H9 (cell line): ENCODE measurements at regions not wholly inside any gene's neighbourhood (a gene's known extent, or its start where the extent isn't known, plus 50 kb on each side); places are given as distances from the start of the nearest gene placed in this dataset.

Source experiments
- DNase-seq: peaks from one replicate; pipeline ENCODE4 v3.0.0-alpha.2; 2017
- H2AFZ ChIP-seq: one replicate; pipeline ENCODE4 v1.6.1; 2013; ENCODE audit warnings: mild to moderate bottlenecking, low read length, control low read depth, moderate library complexity
- H2AK5ac ChIP-seq: 2 replicates; pipeline ENCODE4 v1.6.1; 2013; ENCODE audit warnings: low read length, control low read depth, mixed read lengths; ENCODE audit not compliant: insufficient read length
- H2BK120ac ChIP-seq: one replicate; pipeline ENCODE4 v1.6.1; 2013; ENCODE audit warnings: low read depth, mild to moderate bottlenecking, low read length, control low read depth, inconsistent platforms; ENCODE audit not compliant: poor library complexity, severe bottlenecking
- H2BK12ac ChIP-seq: 2 replicates; pipeline ENCODE4 v1.6.1; 2013; ENCODE audit warnings: low read length, control low read depth, mixed read lengths, low read depth; ENCODE audit not compliant: insufficient read length
- H2BK15ac ChIP-seq: 2 replicates; pipeline ENCODE4 v1.6.1; 2013; ENCODE audit warnings: low read depth, low read length, control low read depth
- H2BK20ac ChIP-seq: one replicate; pipeline ENCODE4 v1.6.1; 2013; ENCODE audit warnings: low read depth, mild to moderate bottlenecking, low read length, control low read depth, inconsistent platforms; ENCODE audit not compliant: poor library complexity, severe bottlenecking
- H2BK5ac ChIP-seq: 2 replicates; pipeline ENCODE4 v1.6.1; 2013; ENCODE audit warnings: low read length, control low read depth, mixed read lengths; ENCODE audit not compliant: insufficient read length
- H3K14ac ChIP-seq: 2 replicates; pipeline ENCODE4 v1.6.1; 2013; ENCODE audit warnings: low read length, control low read depth; ENCODE audit not compliant: insufficient read depth
- H3K18ac ChIP-seq: 2 replicates; pipeline ENCODE4 v1.6.1; 2013; ENCODE audit warnings: low read depth, mild to moderate bottlenecking, mixed read lengths, low read length, control low read depth; ENCODE audit not compliant: insufficient read length
- H3K23ac ChIP-seq: 2 replicates; pipeline ENCODE4 v1.6.1; 2013; ENCODE audit warnings: low read length, control low read depth, mixed read lengths, low read depth; ENCODE audit not compliant: insufficient read length
- H3K23me2 ChIP-seq: 2 replicates; pipeline ENCODE4 v1.6.1; 2013; ENCODE audit warnings: low read depth, mild to moderate bottlenecking, mixed read lengths, low read length, control low read depth; ENCODE audit not compliant: insufficient read length, poor library complexity, severe bottlenecking
- H3K27ac ChIP-seq: 2 replicates; pipeline ENCODE4 v1.5.1; 2013; ENCODE audit warnings: low read length, control low read depth, mixed read lengths, low read depth; ENCODE audit not compliant: insufficient read length
- H3K27me3 ChIP-seq: 2 replicates; pipeline ENCODE4 v1.6.1; 2013; ENCODE audit warnings: low read length, control low read depth, inconsistent platforms; ENCODE audit not compliant: insufficient read depth
- H3K4ac ChIP-seq: 2 replicates; pipeline ENCODE4 v1.6.1; 2013; ENCODE audit warnings: low read depth, mild to moderate bottlenecking, control low read depth, inconsistent platforms, low read length, moderate library complexity
- H3K4me1 ChIP-seq: 2 replicates; pipeline ENCODE4 v1.6.1; 2013; ENCODE audit warnings: low read length, control low read depth, inconsistent platforms; ENCODE audit not compliant: insufficient read depth
- H3K4me2 ChIP-seq: 2 replicates; pipeline ENCODE4 v1.6.1; 2013; ENCODE audit warnings: low read length, control low read depth, mixed read lengths; ENCODE audit not compliant: insufficient read length, insufficient read depth
- H3K56ac ChIP-seq: 2 replicates; pipeline ENCODE4 v1.6.1; 2013; ENCODE audit warnings: low read depth, mild to moderate bottlenecking, mixed read lengths, low read length, control low read depth; ENCODE audit not compliant: insufficient read length
- H3K79me1 ChIP-seq: 2 replicates; pipeline ENCODE4 v1.6.1; 2013; ENCODE audit warnings: low read depth, mild to moderate bottlenecking, moderate library complexity, low read length, control low read depth, inconsistent platforms; ENCODE audit not compliant: insufficient read depth, poor library complexity, severe bottlenecking
- H3K79me2 ChIP-seq: 2 replicates; pipeline ENCODE4 v1.6.1; 2013; ENCODE audit warnings: low read length, control low read depth, inconsistent platforms; ENCODE audit not compliant: insufficient read depth
- H3K9ac ChIP-seq: 2 replicates; pipeline ENCODE4 v1.6.1; 2013; ENCODE audit warnings: low read length, control low read depth, mixed read lengths; ENCODE audit not compliant: insufficient read length; ENCODE audit errors: extremely low read depth
- H3K9me3 ChIP-seq: one replicate; pipeline ENCODE4 v1.6.1; 2013; ENCODE audit warnings: low read depth, low read length, inconsistent platforms; ENCODE audit not compliant: control insufficient read depth
- H3T11ph ChIP-seq: one replicate; pipeline ENCODE4 v1.6.1; 2013; ENCODE audit warnings: mild to moderate bottlenecking, low read length, control low read depth, inconsistent platforms
- H4K20me1 ChIP-seq: one replicate; pipeline ENCODE4 v1.6.1; 2013; ENCODE audit not compliant: control insufficient read depth, insufficient read length, insufficient read depth
- H4K5ac ChIP-seq: 2 replicates; pipeline ENCODE4 v1.6.1; 2013; ENCODE audit warnings: low read depth, mild to moderate bottlenecking, mixed read lengths, low read length, control low read depth; ENCODE audit not compliant: insufficient read length
- H4K8ac ChIP-seq: replicated peaks from 2 replicates; pipeline ENCODE4 v1.6.1; 2013; ENCODE audit warnings: low read length, control low read depth, mixed read lengths, low read depth; ENCODE audit not compliant: insufficient read length
- H4K91ac ChIP-seq: 2 replicates; pipeline ENCODE4 v1.6.1; 2013; ENCODE audit warnings: low read depth, mild to moderate bottlenecking, moderate library complexity, mixed read lengths, low read length, control low read depth; ENCODE audit not compliant: insufficient read length
- H3K27ac Mint-ChIP-seq, 3 experiments: 2 replicates in 2 of 3; 3 replicates in 1 of 3; pipeline ENCODE4 v1.8.0; 2020 to 2021; ENCODE audit warnings: mixed read lengths in 3 of 3, mild to moderate bottlenecking in 1 of 3, moderate library complexity in 1 of 3
- H3K27me3 Mint-ChIP-seq: 2 replicates; pipeline ENCODE4 v1.8.0; 2021; ENCODE audit warnings: low read depth, mild to moderate bottlenecking, moderate library complexity, mixed read lengths
- H3K36me3 Mint-ChIP-seq, 3 experiments: 2 replicates in 2 of 3; 3 replicates in 1 of 3; pipeline ENCODE4 v1.8.0; 2020 to 2021; ENCODE audit warnings: low read depth in 3 of 3, mixed read lengths in 3 of 3; ENCODE audit not compliant: insufficient read depth in 1 of 3
- H3K4me1 Mint-ChIP-seq, 2 experiments: 2 replicates each; pipeline ENCODE4 v1.8.0; 2020; ENCODE audit warnings: mixed read lengths in 2 of 2
- H3K4me3 Mint-ChIP-seq, 2 experiments: 2 replicates in 1 of 2; 3 replicates in 1 of 2; pipeline ENCODE4 v1.8.0; 2020 to 2021; ENCODE audit warnings: mild to moderate bottlenecking in 2 of 2, mixed read lengths in 2 of 2, moderate library complexity in 1 of 2
- H3K9me3 Mint-ChIP-seq, 2 experiments: 2 replicates in 1 of 2; 3 replicates in 1 of 2; pipeline ENCODE4 v1.8.0; 2020; ENCODE audit warnings: mild to moderate bottlenecking in 2 of 2, mixed read lengths in 2 of 2, moderate library complexity in 1 of 2
- CTCF ChIP-seq: fragments of 200-600 bp; sonication (generic); conservative IDR thresholded peaks from 3 replicates; pipeline ENCODE4 v1.8.0; 2021; ENCODE audit warnings: antibody characterized with exemption, mild to moderate bottlenecking
- WGBS: extraction: QIAGEN DNeasy Blood & Tissue Kit; methylation state at CpG from one replicate; pipeline ENCODE4 v1.1.7; 2013; ENCODE audit warnings: missing lambda C conversion rate, low lambda C conversion rate, mixed read lengths; ENCODE audit not compliant: insufficient read length; ENCODE audit errors: extremely low coverage; 5-methylcytosine and 5-hydroxymethylcytosine counted together

GRCh38 chr5:171637811-171638210, 147.8 kb upstream of the SMIM23 start:
- H3K14ac ChIP-seq, result no peak overlapping the region
- no peak overlapping the region for H2BK12ac ChIP-seq
- H3K27me3 ChIP-seq, result no peaks in the 10 kb centered on the region
- no peaks in the 10 kb centered on the region for H3K36me3 Mint-ChIP-seq
- no peak overlapping the region for H3K27ac Mint-ChIP-seq
- no peak overlapping the region for H4K8ac ChIP-seq
- no peaks in the 10 kb centered on the region for H3K23me2 ChIP-seq
- H2AK5ac ChIP-seq, result no peak overlapping the region
- no peaks in the 10 kb centered on the region for H3K9me3 ChIP-seq
- DNase-seq, result no peak
- peaks cover 6% of the 10 kb centered on the region for H3K27me3 Mint-ChIP-seq
- no peaks in the 10 kb centered on the region for H3K9me3 Mint-ChIP-seq
- no peak overlapping the region for H3K4me3 Mint-ChIP-seq
- H3K79me2 ChIP-seq, result no peaks in the 10 kb centered on the region
- no peak overlapping the region for H3K23ac ChIP-seq
- no peak overlapping the region for H2BK15ac ChIP-seq
- no peak overlapping the region for H2BK20ac ChIP-seq
- no peak overlapping the region for H3K18ac ChIP-seq
- no peaks in the 10 kb centered on the region for H3K79me1 ChIP-seq
- no peak overlapping the region for H3T11ph ChIP-seq
- H3K27ac ChIP-seq, result no peak overlapping the region
- no peak overlapping the region for H2AFZ ChIP-seq
- no peak overlapping the region for H3K56ac ChIP-seq
- no peaks in the 10 kb centered on the region for H3K4me1 ChIP-seq
- no peaks in the 10 kb centered on the region for H3K4me1 Mint-ChIP-seq
- H3K4ac ChIP-seq, result no peak overlapping the region
- H2BK120ac ChIP-seq, result no peak overlapping the region
- no CpG with 5 or more reads among the region's 1 CpG for WGBS
- H3K4me2 ChIP-seq, result no peak overlapping the region
- H3K9ac ChIP-seq, result no peak overlapping the region
- no peak overlapping the region for H4K5ac ChIP-seq
- H2BK5ac ChIP-seq, result no peak overlapping the region
- H4K20me1 ChIP-seq, result no peaks in the 10 kb centered on the region
- TF ChIP-seq CTCF, result no peak
- H4K91ac ChIP-seq, result no peak overlapping the region
